ENCODE measurements at regions not wholly inside any gene's neighbourhood (a gene's known extent, or its start where the extent isn't known, plus 50 kb on each side); places are given as distances from the start of the nearest gene placed in this dataset.

DNA sequence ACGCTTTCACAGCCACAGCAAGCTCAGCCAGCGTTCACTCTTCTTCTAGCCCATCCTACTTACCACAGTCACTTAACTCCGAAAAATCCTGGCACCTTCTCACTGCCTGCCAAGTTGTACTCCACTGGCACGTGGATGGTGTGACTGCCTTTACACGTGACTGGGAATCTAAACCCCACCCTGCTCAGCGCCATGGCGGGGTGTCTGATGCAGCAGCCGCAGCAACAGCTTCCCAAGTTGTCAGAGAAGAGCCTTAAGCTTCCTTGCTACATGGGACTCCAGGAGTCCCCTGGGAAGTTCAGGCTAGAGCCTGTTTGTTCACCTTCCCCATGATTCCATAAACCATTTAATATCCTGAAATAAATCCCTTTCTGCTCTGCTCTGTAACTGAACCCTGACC lies 61.9 kb upstream of the FOXC1 start:
- DNase-seq (ENCODE audit: low spot score in 2 of 2), result no peak
- H3K4me1 Mint-ChIP-seq, result peaks cover 5% of the 10 kb centered on the region
- H3K4me3 Mint-ChIP-seq, result no peak overlapping the region
- no peak for ATAC-seq (replicated peaks; ENCODE audit: extremely low read depth, poor library complexity, severe bottlenecking)
- no peaks in the 10 kb centered on the region for H3K27me3 Mint-ChIP-seq
- H3K9me3 Mint-ChIP-seq, result no peaks in the 10 kb centered on the region
- H3K27ac Mint-ChIP-seq (ENCODE audit: low read depth), result no peak overlapping the region
- peaks cover 2% of the 10 kb centered on the region for H3K36me3 Mint-ChIP-seq (ENCODE audit: insufficient read depth)

DNA sequence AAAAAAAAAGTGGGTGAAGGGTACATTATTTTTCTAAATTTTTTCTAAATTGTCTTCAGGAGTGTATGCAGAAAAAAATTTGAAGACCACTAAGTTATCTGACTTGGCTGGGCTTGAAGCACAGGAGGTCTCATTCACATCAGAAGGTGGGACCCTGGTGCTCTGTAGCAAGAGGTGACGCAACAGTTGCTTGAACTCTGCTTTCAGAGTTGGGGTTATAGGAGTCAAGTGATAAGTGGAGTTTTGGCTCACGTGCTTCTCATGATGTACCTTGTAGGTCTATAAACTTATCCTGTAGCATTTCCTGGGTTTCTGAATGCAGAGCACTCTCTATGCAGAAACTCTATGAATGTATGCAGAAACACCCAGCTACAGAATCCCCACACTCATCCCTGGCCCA lies 58.5 kb upstream of the FOXC1 start:
- Mint-ChIP-seq H3K9me3 (no peaks in the 10 kb centered on the region), H3K4me1 (peaks cover 26% of the 10 kb centered on the region), H3K4me3 (no peak overlapping the region), H3K27me3 (peaks cover under 1% of the 10 kb centered on the region), H3K36me3 (ENCODE audit: insufficient read depth) (peaks cover 3% of the 10 kb centered on the region), H3K27ac (ENCODE audit: low read depth) (no peak overlapping the region)
- ATAC-seq (replicated peaks; ENCODE audit: extremely low read depth, poor library complexity, severe bottlenecking), result no peak
- DNase-seq (ENCODE audit: low spot score in 2 of 2), result no peak

DNA sequence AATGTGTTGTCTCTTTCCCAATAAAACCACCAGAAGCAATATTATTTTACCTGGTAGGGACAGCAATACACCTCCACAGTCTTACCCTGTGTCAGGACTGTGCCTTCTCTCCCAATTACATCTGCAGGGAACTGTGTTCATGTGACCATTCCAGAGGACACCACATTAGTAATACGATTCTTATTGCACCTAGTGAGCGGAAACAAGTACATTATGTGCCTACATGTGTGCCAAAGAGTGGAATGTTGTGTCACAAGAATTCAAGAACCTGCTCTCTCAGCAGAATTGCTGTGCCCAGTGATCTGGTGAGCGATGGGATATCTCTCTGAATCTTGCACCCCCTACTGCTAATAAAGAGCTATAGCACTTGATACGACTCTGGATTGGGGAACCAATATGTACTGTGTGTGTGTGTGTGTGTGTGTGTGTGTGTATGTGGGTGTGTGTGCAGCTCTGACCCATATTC lies 57.4 kb upstream of the FOXC1 start:
- peaks cover 26% of the 10 kb centered on the region for H3K4me1 Mint-ChIP-seq
- peaks cover 11% of the 10 kb centered on the region for H3K27me3 Mint-ChIP-seq
- DNase-seq (ENCODE audit: low spot score in 2 of 2) (no peak), ATAC-seq (replicated peaks; ENCODE audit: extremely low read depth, poor library complexity, severe bottlenecking) (no peak)
- H3K4me3 Mint-ChIP-seq, result no peak overlapping the region
- H3K36me3 Mint-ChIP-seq (ENCODE audit: insufficient read depth), result peaks cover 3% of the 10 kb centered on the region
- H3K27ac Mint-ChIP-seq (ENCODE audit: low read depth), result no peak overlapping the region
- H3K9me3 Mint-ChIP-seq, result no peaks in the 10 kb centered on the region

DNA sequence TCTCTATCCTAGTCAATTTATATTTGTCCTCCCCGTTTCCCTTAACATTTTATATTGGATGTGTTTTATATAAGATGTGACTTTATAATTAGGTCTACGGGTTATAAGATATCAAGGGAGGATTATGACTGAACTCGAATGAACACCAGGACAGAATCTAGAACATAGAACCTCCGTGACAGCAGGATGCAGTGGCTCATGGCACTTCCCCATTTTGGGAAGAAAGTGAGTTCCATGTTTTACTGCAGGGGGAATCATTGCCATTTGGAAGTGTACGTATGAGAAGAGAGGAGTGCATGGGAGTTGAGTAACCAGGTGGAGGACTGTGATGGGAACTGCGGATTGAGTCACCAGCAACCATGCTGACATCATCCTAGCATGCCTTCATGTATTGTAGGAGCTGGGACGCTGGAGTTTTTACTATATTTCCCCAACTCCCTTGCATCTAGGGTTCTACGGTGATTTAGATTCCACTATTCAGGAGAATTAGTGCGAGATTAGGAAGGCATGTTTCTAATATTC lies 56.1 kb upstream of the FOXC1 start:
- Mint-ChIP-seq H3K27me3 (peaks cover 12% of the 10 kb centered on the region), H3K36me3 (ENCODE audit: insufficient read depth) (peaks cover 1% of the 10 kb centered on the region), H3K27ac (ENCODE audit: low read depth) (peak overlapping the region; percentile 80), H3K4me1 (peaks cover 26% of the 10 kb centered on the region), H3K9me3 (no peaks in the 10 kb centered on the region), H3K4me3 (peak overlapping the region; percentile 75)
- DNase-seq (ENCODE audit: low spot score in 2 of 2) (no peak), ATAC-seq (replicated peaks; ENCODE audit: extremely low read depth, poor library complexity, severe bottlenecking) (no peak)

DNA sequence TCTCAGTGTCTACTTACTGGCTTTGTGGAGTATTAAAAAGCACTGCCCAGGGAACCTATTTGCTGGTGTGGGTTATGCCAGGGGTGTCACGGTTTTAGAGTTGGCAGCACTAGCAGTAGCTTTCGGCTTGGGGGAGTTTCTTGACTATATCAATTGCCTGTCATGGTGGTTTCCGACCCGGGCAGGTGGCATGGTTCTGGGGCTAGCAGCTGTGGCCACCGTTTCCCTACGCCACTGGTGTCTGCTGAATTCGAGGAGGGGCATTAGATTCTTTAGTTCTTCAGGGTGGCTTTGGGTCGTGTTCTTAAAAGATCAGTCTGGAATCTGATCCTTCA lies 55.6 kb upstream of the FOXC1 start:
- H3K27ac Mint-ChIP-seq (ENCODE audit: low read depth), result peak overlapping the region; percentile 80
- H3K27me3 Mint-ChIP-seq, result peaks cover 12% of the 10 kb centered on the region
- no peaks in the 10 kb centered on the region for H3K9me3 Mint-ChIP-seq
- H3K36me3 Mint-ChIP-seq (ENCODE audit: insufficient read depth), result peaks cover 1% of the 10 kb centered on the region
- peaks cover 26% of the 10 kb centered on the region for H3K4me1 Mint-ChIP-seq
- no peak for ATAC-seq (replicated peaks; ENCODE audit: extremely low read depth, poor library complexity, severe bottlenecking)
- no peak for DNase-seq (ENCODE audit: low spot score in 2 of 2)
- peak overlapping the region; percentile 75 for H3K4me3 Mint-ChIP-seq

DNA sequence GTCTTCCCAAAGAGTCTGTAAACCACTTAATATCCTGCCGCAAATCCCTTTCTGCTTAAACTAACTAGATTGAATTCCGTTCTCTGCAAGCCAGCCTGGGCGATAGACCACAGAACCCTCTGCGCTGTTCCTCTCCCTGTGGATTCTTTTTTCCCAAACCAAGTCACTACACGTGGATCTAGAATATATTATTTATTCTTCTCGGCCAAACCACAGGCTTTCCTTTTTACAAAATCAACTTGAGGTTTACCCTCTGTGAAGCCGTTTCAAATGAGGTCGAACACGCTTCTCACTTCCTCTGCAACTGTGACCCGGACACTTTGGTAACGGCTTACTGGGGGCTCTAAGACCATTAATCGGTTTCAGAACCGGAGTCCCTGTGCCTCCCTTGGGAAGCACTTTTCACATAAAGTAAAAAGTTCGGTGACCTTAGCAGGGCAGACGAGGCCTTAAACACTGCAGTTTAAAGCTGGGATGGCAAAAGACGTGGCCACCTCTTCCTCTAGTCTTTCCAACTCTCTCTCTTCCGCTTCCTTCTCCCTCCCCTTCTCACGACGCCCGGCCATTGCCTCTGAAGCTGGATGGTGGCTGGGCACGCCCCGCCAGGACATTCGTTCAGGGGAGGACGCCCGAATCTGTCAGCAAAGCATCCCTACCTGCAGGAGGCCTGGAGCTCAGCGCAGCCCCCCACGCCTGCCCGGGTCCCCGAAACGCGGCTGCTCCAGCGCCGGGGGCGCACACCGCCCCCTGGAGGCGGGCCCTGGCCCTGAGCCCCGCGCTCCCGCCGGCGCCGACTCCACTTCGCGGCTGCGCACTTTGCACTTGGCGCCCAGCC lies 55.0 kb upstream of the FOXC1 start:
- peak; percentile 77 for ATAC-seq (replicated peaks; ENCODE audit: extremely low read depth, poor library complexity, severe bottlenecking)
- H3K9me3 Mint-ChIP-seq, result no peaks in the 10 kb centered on the region
- H3K4me1 Mint-ChIP-seq, result peaks cover 26% of the 10 kb centered on the region
- DNase-seq (ENCODE audit: low spot score in 2 of 2), result peak; percentile 53 to 56
- peaks cover 1% of the 10 kb centered on the region for H3K36me3 Mint-ChIP-seq (ENCODE audit: insufficient read depth)
- peak overlapping the region; percentile 75 for H3K4me3 Mint-ChIP-seq
- H3K27me3 Mint-ChIP-seq, result peaks cover 12% of the 10 kb centered on the region
- H3K27ac Mint-ChIP-seq (ENCODE audit: low read depth), result peak overlapping the region; percentile 80

DNA sequence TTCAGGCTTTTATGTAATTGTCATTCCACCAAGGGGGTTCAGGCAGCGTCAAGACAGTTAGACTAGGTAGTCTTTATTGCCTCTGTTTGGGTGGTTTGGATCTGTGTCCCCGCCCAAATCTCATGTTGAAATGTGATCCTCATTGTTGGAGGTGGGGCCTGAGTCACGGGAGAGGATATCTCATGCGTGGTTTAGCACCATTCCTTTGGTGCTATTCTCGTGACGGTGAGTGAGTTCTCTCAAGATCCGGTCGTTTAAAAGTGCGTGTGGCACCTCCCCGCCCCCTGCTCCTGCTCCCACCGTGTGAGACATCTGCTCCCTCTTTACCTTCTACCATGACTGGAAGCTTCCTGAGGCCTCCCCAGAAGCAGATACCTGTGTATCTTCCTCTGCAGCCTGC lies 51.3 kb upstream of the FOXC1 start:
- Mint-ChIP-seq H3K36me3 (ENCODE audit: insufficient read depth) (peaks cover 1% of the 10 kb centered on the region), H3K4me1 (peaks cover 20% of the 10 kb centered on the region), H3K27me3 (peaks cover 36% of the 10 kb centered on the region), H3K27ac (ENCODE audit: low read depth) (no peak overlapping the region), H3K9me3 (no peaks in the 10 kb centered on the region), H3K4me3 (no peak overlapping the region)
- ATAC-seq (replicated peaks; ENCODE audit: extremely low read depth, poor library complexity, severe bottlenecking) (no peak), DNase-seq (ENCODE audit: low spot score in 2 of 2) (no peak)
